ENCODE measurements at regions not wholly inside any gene's neighbourhood (a gene's known extent, or its start where the extent isn't known, plus 50 kb on each side); places are given as distances from the start of the nearest gene placed in this dataset.
"Not testable (repeated sequence)": the region's sequence is repeated elsewhere in the genome, so short reads cannot be mapped to it uniquely, and the experiment has no call there.

- Mint-ChIP-seq H3K4me1 (ENCODE audit: low read depth) (peaks cover 6% of the 10 kb centered on the region), H3K4me3 (no peak overlapping the region), H3K27me3 (no peaks in the 10 kb centered on the region), H3K27ac (no peak overlapping the region), H3K36me3 (ENCODE audit: low read depth) (no peaks in the 10 kb centered on the region), H3K9me3 (no peaks in the 10 kb centered on the region)
- TF ChIP-seq CTCF (IDR thresholded peaks at IDR 0.05) = no peak
- ChIA-PET CTCF (no interaction called here), POLR2A (no interaction called here)
- Histone ChIP-seq H3K27me3 (ENCODE audit: control insufficient read depth in 1 of 2, insufficient read depth in 2 of 2, low read length in 2 of 2) (no peaks in the 10 kb centered on the region), H3K4me3 (ENCODE audit: low read length) (no peak overlapping the region), H3K36me3 (ENCODE audit: insufficient read depth, low read length) (no peaks in the 10 kb centered on the region), H3K4me1 (ENCODE audit: insufficient read depth, low read length) (no peaks in the 10 kb centered on the region), H3K27ac (ENCODE audit: low read depth in 1 of 2, low read length in 2 of 2) (no peak overlapping the region), H3K9me3 (ENCODE audit: control insufficient read depth in 1 of 2, insufficient read depth in 1 of 2, low read length in 2 of 2) (no peaks in the 10 kb centered on the region)
- DNase-seq (no peak), ATAC-seq (ENCODE audit: poor library complexity) (no peak)
- intact Hi-C loops (cut with DNase I, micrococcal nuclease) = no loop called here
Measured at GRCh38 chr4:155578219-155578618, 88.4 kb upstream of the GUCY1A1 start.

- not testable (repeated sequence) for H3K27ac Mint-ChIP-seq
Measured at GRCh38 chr4:155574329-155574728, 92.3 kb upstream of the GUCY1A1 start.

GRCh38 chr4:155573126-155573525, 93.5 kb upstream of the GUCY1A1 start:
- no peak for ATAC-seq (ENCODE audit: poor library complexity)
- no peak overlapping the region for H3K27ac ChIP-seq (ENCODE audit: low read depth in 1 of 2, low read length in 2 of 2)
- TF ChIP-seq CTCF (IDR thresholded peaks at IDR 0.05) = no peak
- no peak for DNase-seq
- Mint-ChIP-seq H3K27me3 (no peaks in the 10 kb centered on the region), H3K4me1 (ENCODE audit: low read depth) (no peaks in the 10 kb centered on the region), H3K27ac (no peak overlapping the region), H3K36me3 (ENCODE audit: low read depth) (no peaks in the 10 kb centered on the region), H3K4me3 (no peak overlapping the region), H3K9me3 (no peaks in the 10 kb centered on the region)
- ChIA-PET POLR2A (no interaction called here), CTCF (no interaction called here)
- H3K27me3 ChIP-seq (ENCODE audit: control insufficient read depth in 1 of 2, insufficient read depth in 2 of 2, low read length in 2 of 2) = no peaks in the 10 kb centered on the region
- no peaks in the 10 kb centered on the region for H3K4me1 ChIP-seq (ENCODE audit: insufficient read depth, low read length)
- H3K4me3 ChIP-seq (ENCODE audit: low read length) = no peak overlapping the region
- intact Hi-C loops (cut with DNase I, micrococcal nuclease) = no loop called here
- H3K36me3 ChIP-seq (ENCODE audit: insufficient read depth, low read length) = no peaks in the 10 kb centered on the region
- peaks cover 0 to 4% of the 10 kb centered on the region in 2 experiments for H3K9me3 ChIP-seq (ENCODE audit: control insufficient read depth in 1 of 2, insufficient read depth in 1 of 2, low read length in 2 of 2)

More at GRCh38 chr4:155574329-155574728, 92.3 kb upstream of the GUCY1A1 start:
- ATAC-seq (ENCODE audit: poor library complexity); DNase-seq; H3K4me1 ChIP-seq (ENCODE audit: insufficient read depth, low read length); H3K9me3 ChIP-seq (ENCODE audit: control insufficient read depth in 1 of 2, insufficient read depth in 1 of 2, low read length in 2 of 2); intact Hi-C loops (cut with DNase I, micrococcal nuclease); H3K4me3 Mint-ChIP-seq; H3K27ac ChIP-seq (ENCODE audit: low read depth in 1 of 2, low read length in 2 of 2); H3K27me3 Mint-ChIP-seq; CTCF ChIA-PET; POLR2A ChIA-PET; H3K27me3 ChIP-seq (ENCODE audit: control insufficient read depth in 1 of 2, insufficient read depth in 2 of 2, low read length in 2 of 2); H3K4me3 ChIP-seq (ENCODE audit: low read length); H3K4me1 Mint-ChIP-seq (ENCODE audit: low read depth); H3K36me3 Mint-ChIP-seq (ENCODE audit: low read depth); H3K36me3 ChIP-seq (ENCODE audit: insufficient read depth, low read length); H3K9me3 Mint-ChIP-seq: not testable (repeated sequence)

GRCh38 chr4:155572106-155572703, 94.4 kb upstream of the GUCY1A1 start:
- no peaks in the 10 kb centered on the region for H3K36me3 Mint-ChIP-seq (ENCODE audit: low read depth)
- intact Hi-C loops (cut with DNase I, micrococcal nuclease) = no loop called here
- no peak for TF ChIP-seq CTCF (IDR thresholded peaks at IDR 0.05)
- no peak overlapping the region for H3K4me3 Mint-ChIP-seq
- H3K4me1 Mint-ChIP-seq (ENCODE audit: low read depth) = no peaks in the 10 kb centered on the region
- ChIA-PET POLR2A (no interaction called here), CTCF (no interaction called here)
- ATAC-seq (ENCODE audit: poor library complexity) (no peak), DNase-seq (no peak)
- Histone ChIP-seq H3K36me3 (ENCODE audit: insufficient read depth, low read length) (no peaks in the 10 kb centered on the region), H3K4me1 (ENCODE audit: insufficient read depth, low read length) (no peaks in the 10 kb centered on the region), H3K27me3 (ENCODE audit: control insufficient read depth in 1 of 2, insufficient read depth in 2 of 2, low read length in 2 of 2) (no peaks in the 10 kb centered on the region), H3K9me3 (ENCODE audit: control insufficient read depth in 1 of 2, insufficient read depth in 1 of 2, low read length in 2 of 2) (peaks cover 0 to 4% of the 10 kb centered on the region in 2 experiments), H3K4me3 (ENCODE audit: low read length) (no peak overlapping the region), H3K27ac (ENCODE audit: low read depth in 1 of 2, low read length in 2 of 2) (no peak overlapping the region)
- H3K9me3 Mint-ChIP-seq = no peaks in the 10 kb centered on the region
- no peaks in the 10 kb centered on the region for H3K27me3 Mint-ChIP-seq
- no peak overlapping the region for H3K27ac Mint-ChIP-seq

Data from CD4-positive, alpha-beta T cell (primary cell).